Liver (tissue), 8 donors: ENCODE measurements at regions not wholly inside any gene's neighbourhood (a gene's known extent, or its start where the extent isn't known, plus 50 kb on each side); places are given as distances from the start of the nearest gene placed in this dataset.

Experiments
- DNase-seq: peaks from one replicate; pipeline ENCODE4 v3.0.0-alpha.2; 2017; ENCODE audit warnings: low spot score
- H3K27ac ChIP-seq, 2 donors: one replicate each; pipeline ENCODE4 v1.7.0; 2013; ENCODE audit warnings: inconsistent platforms in 2 of 2, low read length in 2 of 2, control low read depth in 1 of 2, low read depth in 1 of 2, mild to moderate bottlenecking in 1 of 2
- H3K27me3 ChIP-seq, 4 donors: one replicate each; pipeline versions ENCODE4 v1.6.1 to v1.7.0; 2013; ENCODE audit warnings: low read length in 3 of 4, inconsistent platforms in 1 of 4, mild to moderate bottlenecking in 1 of 4, moderate library complexity in 1 of 4; ENCODE audit not compliant: control insufficient read depth in 4 of 4, insufficient read depth in 4 of 4
- H3K36me3 ChIP-seq, 4 donors: one replicate each; pipeline versions ENCODE4 v1.6.1 to v1.7.0; 2013; ENCODE audit warnings: low read length in 3 of 4, mild to moderate bottlenecking in 3 of 4, low read depth in 1 of 4, moderate library complexity in 1 of 4; ENCODE audit not compliant: control insufficient read depth in 4 of 4, insufficient read depth in 3 of 4
- H3K4me1 ChIP-seq, 4 donors: one replicate each; pipeline versions ENCODE4 v1.6.1 to v1.7.0; 2013; ENCODE audit warnings: low read length in 3 of 4, mild to moderate bottlenecking in 3 of 4, moderate library complexity in 1 of 4; ENCODE audit not compliant: control insufficient read depth in 4 of 4, insufficient read depth in 4 of 4
- H3K4me3 ChIP-seq, 3 donors: one replicate each; pipeline versions ENCODE4 v1.6.1 to v1.7.0; 2013; ENCODE audit warnings: low read length in 3 of 3, control low read depth in 1 of 3, low read depth in 1 of 3, mild to moderate bottlenecking in 1 of 3
- H3K9ac ChIP-seq, 2 donors: one replicate each; pipeline ENCODE4 v1.7.0; 2013; ENCODE audit warnings: low read length in 2 of 2, mild to moderate bottlenecking in 2 of 2, moderate library complexity in 2 of 2, control low read depth in 1 of 2, low read depth in 1 of 2
- H3K9me3 ChIP-seq, 4 donors: one replicate each; pipeline versions ENCODE4 v1.6.1 to v1.7.0; 2013; ENCODE audit warnings: low read length in 3 of 4; ENCODE audit not compliant: control insufficient read depth in 4 of 4
- ATF3 ChIP-seq: IDR thresholded peaks from 2 replicates; pipeline ENCODE4 v1.6.1; 2016; ENCODE audit warnings: antibody characterized with exemption
- CTCF ChIP-seq: fragments of 150-350 bp; IDR thresholded peaks from 2 replicates; pipeline ENCODE4 v1.5.1; 2017; ENCODE audit warnings: improper control_type of control experiment, low read depth, low read length; ENCODE audit not compliant: missing input control
- EGR1 ChIP-seq, 2 donors: IDR thresholded peaks; 2 replicates each; pipeline ENCODE4 v1.6.1; 2016 to 2018; ENCODE audit warnings: antibody characterized with exemption in 2 of 2, low read depth in 2 of 2
- FOXA1 ChIP-seq: IDR thresholded peaks from 2 replicates; pipeline ENCODE4 v1.6.1; 2016; ENCODE audit warnings: antibody characterized with exemption
- FOXA2 ChIP-seq: IDR thresholded peaks from 2 replicates; pipeline ENCODE4 v1.6.1; 2016; ENCODE audit warnings: antibody characterized with exemption
- GABPA ChIP-seq, 2 donors: IDR thresholded peaks in 1 of 2; conservative IDR thresholded peaks in 1 of 2; 2 replicates each; pipeline ENCODE4 v1.6.1; 2016; ENCODE audit warnings: antibody characterized with exemption in 2 of 2, mild to moderate bottlenecking in 1 of 2, moderate library complexity in 1 of 2
- HNF4A ChIP-seq, 2 donors: conservative IDR thresholded peaks; 2 replicates each; pipeline ENCODE4 v1.6.1; 2016; ENCODE audit warnings: antibody characterized with exemption in 2 of 2, mild to moderate bottlenecking in 2 of 2
- HNF4G ChIP-seq: IDR thresholded peaks from 2 replicates; pipeline ENCODE4 v1.6.1; 2016; ENCODE audit warnings: antibody characterized with exemption
- JUND ChIP-seq, 2 donors: IDR thresholded peaks; 2 replicates each; pipeline ENCODE4 v1.6.1; 2016; ENCODE audit warnings: antibody characterized with exemption in 2 of 2
- NR2F2 ChIP-seq: IDR thresholded peaks from 2 replicates; pipeline ENCODE4 v1.6.1; 2016; ENCODE audit warnings: antibody characterized with exemption
- RAD21 ChIP-seq, 2 donors: IDR thresholded peaks; 2 replicates each; pipeline ENCODE4 v1.6.1; 2016; ENCODE audit warnings: antibody characterized with exemption in 2 of 2, mild to moderate bottlenecking in 2 of 2
- REST ChIP-seq: IDR thresholded peaks from 2 replicates; pipeline ENCODE4 v1.6.1; 2016; ENCODE audit warnings: antibody characterized with exemption, mild to moderate bottlenecking
- RXRA ChIP-seq, 2 donors: IDR thresholded peaks; 2 replicates each; pipeline ENCODE4 v1.6.1; 2017 to 2018; ENCODE audit warnings: antibody characterized with exemption in 2 of 2, mild to moderate bottlenecking in 1 of 2
- SP1 ChIP-seq: IDR thresholded peaks from 2 replicates; pipeline ENCODE4 v1.6.1; 2018; ENCODE audit warnings: antibody characterized with exemption, mild to moderate bottlenecking
- TAF1 ChIP-seq: conservative IDR thresholded peaks from 2 replicates; pipeline ENCODE4 v1.6.1; 2016; ENCODE audit warnings: antibody characterized with exemption, mild to moderate bottlenecking
- YY1 ChIP-seq: IDR thresholded peaks from 2 replicates; pipeline ENCODE4 v1.6.1; 2016; ENCODE audit warnings: antibody characterized with exemption, mild to moderate bottlenecking
- ZBTB33 ChIP-seq: IDR thresholded peaks from 2 replicates; pipeline ENCODE4 v1.6.1; 2016; ENCODE audit warnings: antibody characterized with exemption
- WGBS: extraction: QIAGEN DNeasy Blood & Tissue Kit; methylation state at CpG from one replicate; pipeline ENCODE4 v1.1.7; 2013; 5-methylcytosine and 5-hydroxymethylcytosine counted together
- TF ChIP-seq, protein P1 (sequence below): IDR thresholded peaks from 2 replicates; pipeline ENCODE4 v1.6.1; 2016; ENCODE audit warnings: antibody characterized with exemption
- donor health status: healthy.
- donor health status: healthy.
- donor health status: healthy.
- donor health status: healthy.
- donor health status: healthy.

- DNase-seq: peak; percentile 35
- Histone ChIP-seq H3K36me3 (no peaks in the 10 kb centered on the region), H3K4me1 (no peaks in the 10 kb centered on the region), H3K4me3 (no peak overlapping the region), H3K9ac (no peak overlapping the region), H3K9me3 (no peaks in the 10 kb centered on the region), H3K27me3 (peaks cover 0 to 2% (median 0%) of the 10 kb centered on the region in 4 donors), H3K27ac (no peak overlapping the region)
- TF ChIP-seq CTCF: peak; percentile 58
- TF ChIP-seq NR2F2: no peak
- TF ChIP-seq TAF1: no peak
- TF ChIP-seq RAD21 (IDR thresholded peaks at IDR 0.05): peak; percentile 78 to 87
- TF ChIP-seq RXRA (IDR thresholded peaks at IDR 0.05): no peak
- WGBS: 51% methylated on average over 3 of the region's 3 CpGs
Observed at GRCh38 chr5:86880785-86881492, 263.2 kb downstream of the COX7C start.

DNA sequence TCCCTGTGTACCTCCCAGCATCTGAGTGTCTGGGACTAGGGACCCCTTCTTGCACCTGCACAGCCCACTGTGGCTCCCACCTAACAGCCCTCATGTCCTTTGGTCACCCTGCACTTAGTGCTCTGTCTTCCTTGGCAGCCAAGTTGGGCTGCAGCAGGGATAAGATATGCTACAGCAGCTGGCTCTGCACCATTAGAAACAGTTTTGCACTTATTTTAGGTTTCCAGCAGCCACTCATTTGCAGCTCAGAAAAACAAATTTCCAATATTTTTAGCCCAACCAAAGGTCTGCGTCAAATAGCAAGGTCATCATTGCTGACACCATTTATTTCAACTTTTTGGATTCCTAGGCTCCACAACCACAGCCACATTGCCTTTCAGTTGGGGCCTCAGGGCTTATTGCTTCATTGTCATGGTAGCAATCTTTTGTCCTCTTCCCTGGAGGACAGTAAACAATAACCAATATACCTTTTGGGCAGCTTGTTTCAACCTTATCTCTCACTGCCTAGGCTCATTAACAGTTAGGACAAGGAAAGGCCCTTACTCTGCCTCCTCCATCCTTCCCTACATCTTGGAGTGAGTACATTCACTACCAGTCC, 263.9 kb downstream of the COX7C start:
- WGBS: 89% methylated on average over 1 of the region's 1 CpG
- H3K36me3 ChIP-seq: no peaks in the 10 kb centered on the region
- no peak overlapping the region for H3K4me3 ChIP-seq
- no peaks in the 10 kb centered on the region for H3K4me1 ChIP-seq
- TF ChIP-seq NR2F2 (no peak), RXRA (IDR thresholded peaks at IDR 0.05) (no peak), REST (no peak), ATF3 (no peak), GABPA (IDR thresholded peaks at IDR 0.05 in 1 of 2, conservative IDR thresholded peaks at IDR 0.05 in 1 of 2) (no peak), FOXA2 (no peak), FOXA1 (no peak), ZBTB33 (no peak), HNF4A (conservative IDR thresholded peaks at IDR 0.05) (no peak), SP1 (no peak), RAD21 (IDR thresholded peaks at IDR 0.05) (no peak), YY1 (no peak), CTCF (no peak), JUND (IDR thresholded peaks at IDR 0.05) (no peak), EGR1 (IDR thresholded peaks at IDR 0.05; ENCODE audit: low read depth in 2 of 2) (no peak), TAF1 (no peak), HNF4G (no peak)
- TF ChIP-seq, protein P1, sequence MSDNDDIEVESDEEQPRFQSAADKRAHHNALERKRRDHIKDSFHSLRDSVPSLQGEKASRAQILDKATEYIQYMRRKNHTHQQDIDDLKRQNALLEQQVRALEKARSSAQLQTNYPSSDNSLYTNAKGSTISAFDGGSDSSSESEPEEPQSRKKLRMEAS: no peak
- H3K27ac ChIP-seq: no peak overlapping the region
- H3K27me3 ChIP-seq: peaks cover 0 to 2% (median 0%) of the 10 kb centered on the region in 4 donors
- H3K9ac ChIP-seq: no peak overlapping the region
- no peak for DNase-seq
- H3K9me3 ChIP-seq: no peaks in the 10 kb centered on the region
